HG03097 (cell line): ENCODE measurements at regions not wholly inside any gene's neighbourhood (a gene's known extent, or its start where the extent isn't known, plus 50 kb on each side); places are given as distances from the start of the nearest gene placed in this dataset.

Experiments used
- ATAC-seq: cut with Tn5 transposase; IDR thresholded peaks from one replicate; pipeline ENCODE4 v1.9.1; 2021; ENCODE audit not compliant: unreplicated experiment, low FRiP score

- no peak for ATAC-seq
These were observed 102.1 kb downstream of the DCAF12L2 start for GRCh38 chrX:126063984-126064383.

GRCh38 chrX:126064901-126065541, 101.1 kb downstream of the DCAF12L2 start:
- no peak for ATAC-seq

GRCh38 chrX:126065901-126066660, 100.0 kb downstream of the DCAF12L2 start:
- ATAC-seq, result no peak
